Activated naive CD4-positive, alpha-beta T cell treated with anti-CD3 and anti-CD28 coated beads, Interleukin-2, amount 50 U/mL, for 72 hours (primary cell): ENCODE measurements at regions not wholly inside any gene's neighbourhood (a gene's known extent, or its start where the extent isn't known, plus 50 kb on each side); places are given as distances from the start of the nearest gene placed in this dataset.

Experiments
- ATAC-seq, 2 donors: fragments of 150-1000 bp; cut with Tn5 transposase; 2 replicates each; pipeline ENCODE4 v1.10.0; 2021; ENCODE audit warnings: mild to moderate bottlenecking in 2 of 2, moderate library complexity in 2 of 2
- DNase-seq, 2 donors: peaks; one replicate each; pipeline ENCODE4 v3.0.0; 2021 to 2022; ENCODE audit warnings: low spot score in 2 of 2
- H3K27ac Mint-ChIP-seq, 2 donors: one replicate each; pipeline ENCODE4 v1.8.0; 2022; ENCODE audit warnings: mild to moderate bottlenecking in 2 of 2, mixed read lengths in 2 of 2
- H3K36me3 Mint-ChIP-seq, 2 donors: one replicate each; pipeline ENCODE4 v1.8.0; 2022; ENCODE audit warnings: mixed read lengths in 2 of 2
- H3K9me3 Mint-ChIP-seq, 2 donors: one replicate each; pipeline ENCODE4 v1.8.0; 2022; ENCODE audit warnings: mixed read lengths in 2 of 2

- no peak for ATAC-seq
- Mint-ChIP-seq H3K36me3 (no peaks in the 10 kb centered on the region), H3K27ac (no peak overlapping the region), H3K9me3 (peaks cover 12 to 24% of the 10 kb centered on the region in 2 donors)
- DNase-seq = no peak
Observed at GRCh38 chr13:68066879-68067513, 836.9 kb upstream of the PCDH9 start.

- Mint-ChIP-seq H3K27ac (no peak overlapping the region), H3K36me3 (no peaks in the 10 kb centered on the region), H3K9me3 (peaks cover 6 to 20% of the 10 kb centered on the region in 2 donors)
- DNase-seq (no peak), ATAC-seq (no peak)
Observed at GRCh38 chr13:68064001-68064770, 834.0 kb upstream of the PCDH9 start.

GRCh38 chr13:68063181-68063580 lies 833.0 kb upstream of the PCDH9 start:
- ATAC-seq = no peak
- no peak for DNase-seq
- Mint-ChIP-seq H3K27ac (no peak overlapping the region), H3K36me3 (no peaks in the 10 kb centered on the region), H3K9me3 (peaks cover 0 to 14% of the 10 kb centered on the region in 2 donors)

- Mint-ChIP-seq H3K9me3 (peaks cover 11 to 12% of the 10 kb centered on the region in 2 donors), H3K27ac (no peak overlapping the region), H3K36me3 (no peaks in the 10 kb centered on the region)
- ATAC-seq = no peak
- DNase-seq = no peak
Observed at GRCh38 chr13:68057836-68058235, 827.7 kb upstream of the PCDH9 start.

GRCh38 chr13:68056816-68057710 lies 826.9 kb upstream of the PCDH9 start:
- Mint-ChIP-seq H3K9me3 (peaks cover 11 to 12% of the 10 kb centered on the region in 2 donors), H3K36me3 (no peaks in the 10 kb centered on the region), H3K27ac (no peak overlapping the region)
- no peak for ATAC-seq
- DNase-seq = no peak

- H3K9me3 Mint-ChIP-seq = peaks cover 13 to 19% of the 10 kb centered on the region in 2 donors
- DNase-seq = no peak
- ATAC-seq = no peak
- H3K27ac Mint-ChIP-seq = no peak overlapping the region
- no peaks in the 10 kb centered on the region for H3K36me3 Mint-ChIP-seq
Observed at GRCh38 chr13:68051910-68052309, 821.8 kb upstream of the PCDH9 start.

- Mint-ChIP-seq H3K9me3 (peaks cover 5 to 9% of the 10 kb centered on the region in 2 donors), H3K27ac (no peak overlapping the region), H3K36me3 (no peaks in the 10 kb centered on the region)
- DNase-seq (no peak), ATAC-seq (no peak)
Observed at GRCh38 chr13:68050761-68051160, 820.6 kb upstream of the PCDH9 start.

- no peak for DNase-seq
- no peak overlapping the region for H3K27ac Mint-ChIP-seq
- H3K9me3 Mint-ChIP-seq = peaks cover 8% of the 10 kb centered on the region in 2 donors
- H3K36me3 Mint-ChIP-seq = no peaks in the 10 kb centered on the region
- no peak for ATAC-seq
Observed at GRCh38 chr13:68048802-68049359, 818.7 kb upstream of the PCDH9 start.

GRCh38 chr13:68047889-68048288 lies 817.8 kb upstream of the PCDH9 start:
- Mint-ChIP-seq H3K36me3 (no peaks in the 10 kb centered on the region), H3K9me3 (peaks cover 13 to 14% of the 10 kb centered on the region in 2 donors), H3K27ac (no peak overlapping the region)
- DNase-seq (no peak), ATAC-seq (no peak)

GRCh38 chr13:68046903-68047302 lies 816.8 kb upstream of the PCDH9 start:
- DNase-seq (no peak), ATAC-seq (no peak)
- H3K27ac Mint-ChIP-seq = no peak overlapping the region
- no peaks in the 10 kb centered on the region for H3K36me3 Mint-ChIP-seq
- H3K9me3 Mint-ChIP-seq = peaks cover 13 to 14% of the 10 kb centered on the region in 2 donors

- Mint-ChIP-seq H3K36me3 (no peaks in the 10 kb centered on the region), H3K27ac (no peak overlapping the region), H3K9me3 (peaks cover 4 to 12% of the 10 kb centered on the region in 2 donors)
- no peak for DNase-seq
- no peak for ATAC-seq
Observed at GRCh38 chr13:68030152-68030809, 800.1 kb upstream of the PCDH9 start.

- no peak for ATAC-seq
- Mint-ChIP-seq H3K27ac (no peak overlapping the region), H3K36me3 (no peaks in the 10 kb centered on the region), H3K9me3 (peaks cover 4 to 8% of the 10 kb centered on the region in 2 donors)
- DNase-seq = no peak
Observed at GRCh38 chr13:68028701-68029100, 798.6 kb upstream of the PCDH9 start.

- H3K9me3 Mint-ChIP-seq = peaks cover 4 to 10% of the 10 kb centered on the region in 2 donors
- ATAC-seq (no peak), DNase-seq (no peak)
Observed at GRCh38 chr13:68027306-68027705, 797.2 kb upstream of the PCDH9 start.

GRCh38 chr13:68026077-68026476 lies 795.9 kb upstream of the PCDH9 start:
- no peak for DNase-seq
- no peak overlapping the region for H3K27ac Mint-ChIP-seq
- peaks cover 5 to 11% of the 10 kb centered on the region in 2 donors for H3K9me3 Mint-ChIP-seq
- ATAC-seq = no peak
- H3K36me3 Mint-ChIP-seq = no peaks in the 10 kb centered on the region

More at GRCh38 chr13:68027306-68027705, 797.2 kb upstream of the PCDH9 start:
- no peaks in the 10 kb centered on the region for H3K36me3 Mint-ChIP-seq
- no peak overlapping the region for H3K27ac Mint-ChIP-seq

GRCh38 chr13:68025604-68026003 lies 795.5 kb upstream of the PCDH9 start:
- no peak overlapping the region for H3K27ac Mint-ChIP-seq
- H3K36me3 Mint-ChIP-seq = no peaks in the 10 kb centered on the region
- H3K9me3 Mint-ChIP-seq = peaks cover 9 to 14% of the 10 kb centered on the region in 2 donors
- ATAC-seq = no peak
- DNase-seq = no peak

- no peak for DNase-seq
- ATAC-seq = no peak
- H3K27ac Mint-ChIP-seq = no peak overlapping the region
- H3K36me3 Mint-ChIP-seq = no peaks in the 10 kb centered on the region
- peaks cover 9 to 14% of the 10 kb centered on the region in 2 donors for H3K9me3 Mint-ChIP-seq
Observed at GRCh38 chr13:68023838-68024581, 793.9 kb upstream of the PCDH9 start.
